ENCODE measurements at regions not wholly inside any gene's neighbourhood (a gene's known extent, or its start where the extent isn't known, plus 50 kb on each side); places are given as distances from the start of the nearest gene placed in this dataset.
"Not testable (repeated sequence)": the region's sequence is repeated elsewhere in the genome, so short reads cannot be mapped to it uniquely, and the experiment has no call there.

DNA sequence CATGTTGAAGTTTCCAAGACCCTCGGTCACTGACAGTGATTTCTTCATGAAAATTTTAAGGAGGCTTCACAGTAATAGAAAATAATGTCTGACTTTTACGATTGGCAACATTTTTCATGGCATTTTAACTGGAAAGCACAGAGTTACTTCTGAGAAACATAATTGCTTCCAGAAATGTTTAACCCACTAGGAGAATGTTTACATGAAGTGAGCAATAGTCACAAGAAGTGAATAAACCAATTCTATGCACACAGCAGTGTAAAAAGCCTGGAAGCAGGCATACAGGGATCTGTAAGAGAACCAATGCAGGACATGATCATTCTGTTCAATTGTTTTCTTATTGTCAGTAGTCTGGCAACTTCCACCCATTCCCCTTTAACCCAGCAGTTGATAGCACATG is 316.2 kb upstream of the CXADR start:
- Mint-ChIP-seq H3K9me3 (peaks cover 24% of the 10 kb centered on the region), H3K4me1 (no peaks in the 10 kb centered on the region), H3K4me3 (no peak overlapping the region), H3K27me3 (no peaks in the 10 kb centered on the region), H3K36me3 (ENCODE audit: low read depth) (no peaks in the 10 kb centered on the region), H3K27ac (no peak overlapping the region)
- DNase-seq (no peak), ATAC-seq (no peak)

GRCh38 chr21:17197996-17198395 is 314.8 kb upstream of the CXADR start:
- Mint-ChIP-seq H3K9me3 (peaks cover 22% of the 10 kb centered on the region), H3K27me3 (no peaks in the 10 kb centered on the region), H3K4me3 (no peak overlapping the region), H3K36me3 (ENCODE audit: low read depth) (no peaks in the 10 kb centered on the region), H3K27ac (no peak overlapping the region), H3K4me1 (no peaks in the 10 kb centered on the region)
- DNase-seq (no peak), ATAC-seq (no peak)

- DNase-seq (no peak), ATAC-seq (no peak)
- Mint-ChIP-seq H3K27me3 (no peaks in the 10 kb centered on the region), H3K27ac (no peak overlapping the region), H3K4me1 (no peaks in the 10 kb centered on the region), H3K36me3 (ENCODE audit: low read depth) (no peaks in the 10 kb centered on the region), H3K4me3 (no peak overlapping the region), H3K9me3 (peaks cover 18% of the 10 kb centered on the region)
These were observed 312.6 kb upstream of the CXADR start for GRCh38 chr21:17200250-17200649.

- no peak overlapping the region for H3K4me3 Mint-ChIP-seq
- ATAC-seq, result no peak
- H3K36me3 Mint-ChIP-seq (ENCODE audit: low read depth), result no peaks in the 10 kb centered on the region
- H3K27me3 Mint-ChIP-seq, result no peaks in the 10 kb centered on the region
- DNase-seq, result no peak
- peaks cover 18% of the 10 kb centered on the region for H3K9me3 Mint-ChIP-seq
- H3K27ac Mint-ChIP-seq, result no peak overlapping the region
- H3K4me1 Mint-ChIP-seq, result no peaks in the 10 kb centered on the region
These were observed 311.0 kb upstream of the CXADR start for GRCh38 chr21:17201741-17202260.

- DNase-seq (no peak), ATAC-seq (no peak)
- no peak overlapping the region for H3K4me3 Mint-ChIP-seq
- peaks cover 6% of the 10 kb centered on the region for H3K9me3 Mint-ChIP-seq
- H3K4me1 Mint-ChIP-seq, result no peaks in the 10 kb centered on the region
- no peaks in the 10 kb centered on the region for H3K36me3 Mint-ChIP-seq (ENCODE audit: low read depth)
- H3K27ac Mint-ChIP-seq, result no peak overlapping the region
- H3K27me3 Mint-ChIP-seq, result no peaks in the 10 kb centered on the region
These were observed 298.0 kb upstream of the CXADR start for GRCh38 chr21:17214801-17215200.

DNA sequence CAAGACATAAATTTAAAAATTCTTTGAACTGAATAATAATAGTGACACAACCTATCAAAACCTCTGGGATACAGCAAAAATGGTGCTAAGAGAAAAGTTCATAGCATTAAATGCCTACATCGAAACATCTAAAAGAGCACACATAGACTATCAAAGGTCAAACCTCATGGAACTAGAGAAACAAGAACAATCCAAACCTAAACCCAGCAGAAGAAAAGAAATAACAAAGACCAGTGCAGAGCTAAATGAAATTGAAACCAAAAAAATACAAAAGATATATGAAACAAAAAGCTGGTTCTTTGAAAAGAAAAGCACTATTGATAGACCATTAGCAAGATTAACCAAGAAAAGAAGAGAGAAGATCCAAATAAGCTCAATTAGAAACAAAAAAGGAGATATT is 293.8 kb upstream of the CXADR start:
- not testable (repeated sequence) for H3K9me3 Mint-ChIP-seq; DNase-seq; H3K4me3 Mint-ChIP-seq; H3K4me1 Mint-ChIP-seq; H3K27ac Mint-ChIP-seq; H3K27me3 Mint-ChIP-seq; ATAC-seq; H3K36me3 Mint-ChIP-seq (ENCODE audit: low read depth)

GRCh38 chr21:17231124-17231523 is 281.7 kb upstream of the CXADR start:
- ATAC-seq (no peak), DNase-seq (no peak)
- no peaks in the 10 kb centered on the region for H3K36me3 Mint-ChIP-seq (ENCODE audit: low read depth)
- H3K9me3 Mint-ChIP-seq, result peaks cover 18% of the 10 kb centered on the region
- H3K27ac Mint-ChIP-seq, result no peak overlapping the region
- H3K4me1 Mint-ChIP-seq, result no peaks in the 10 kb centered on the region
- no peak overlapping the region for H3K4me3 Mint-ChIP-seq
- H3K27me3 Mint-ChIP-seq, result no peaks in the 10 kb centered on the region

DNA sequence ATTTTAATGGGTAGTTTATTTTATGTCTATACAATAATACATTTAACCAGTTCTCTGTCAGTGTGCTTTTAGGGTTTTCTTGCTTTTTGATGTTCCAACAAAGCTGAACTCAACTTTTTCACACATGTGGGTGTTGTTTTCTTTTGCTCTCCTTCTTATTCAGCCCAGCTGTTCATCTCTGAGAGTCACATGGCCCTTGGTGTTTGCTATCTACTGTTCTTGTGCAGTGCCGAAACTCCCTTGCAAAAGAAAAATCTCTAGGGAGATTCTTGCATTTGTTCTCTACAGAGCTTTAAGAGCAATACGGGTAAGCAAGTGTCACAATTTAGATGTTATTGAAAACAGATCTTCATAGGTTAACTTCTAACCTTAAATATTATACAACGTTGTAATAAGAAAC is 281.1 kb upstream of the CXADR start:
- ATAC-seq, result no peak
- Mint-ChIP-seq H3K27ac (no peak overlapping the region), H3K27me3 (no peaks in the 10 kb centered on the region), H3K4me3 (no peak overlapping the region), H3K36me3 (ENCODE audit: low read depth) (no peaks in the 10 kb centered on the region), H3K4me1 (no peaks in the 10 kb centered on the region), H3K9me3 (peaks cover 14% of the 10 kb centered on the region)
- DNase-seq, result no peak

GRCh38 chr21:17238468-17238867 is 274.4 kb upstream of the CXADR start:
- Mint-ChIP-seq H3K9me3 (peaks cover 14% of the 10 kb centered on the region), H3K4me3 (no peak overlapping the region), H3K36me3 (ENCODE audit: low read depth) (no peaks in the 10 kb centered on the region), H3K4me1 (no peaks in the 10 kb centered on the region), H3K27ac (no peak overlapping the region), H3K27me3 (no peaks in the 10 kb centered on the region)
- ATAC-seq (no peak), DNase-seq (no peak)

- Mint-ChIP-seq H3K27me3 (no peaks in the 10 kb centered on the region), H3K27ac (no peak overlapping the region), H3K4me3 (no peak overlapping the region), H3K4me1 (no peaks in the 10 kb centered on the region), H3K36me3 (ENCODE audit: low read depth) (no peaks in the 10 kb centered on the region), H3K9me3 (peaks cover 7% of the 10 kb centered on the region)
- DNase-seq, result no peak
- no peak for ATAC-seq
These were observed 262.0 kb upstream of the CXADR start for GRCh38 chr21:17250778-17251241.

DNA sequence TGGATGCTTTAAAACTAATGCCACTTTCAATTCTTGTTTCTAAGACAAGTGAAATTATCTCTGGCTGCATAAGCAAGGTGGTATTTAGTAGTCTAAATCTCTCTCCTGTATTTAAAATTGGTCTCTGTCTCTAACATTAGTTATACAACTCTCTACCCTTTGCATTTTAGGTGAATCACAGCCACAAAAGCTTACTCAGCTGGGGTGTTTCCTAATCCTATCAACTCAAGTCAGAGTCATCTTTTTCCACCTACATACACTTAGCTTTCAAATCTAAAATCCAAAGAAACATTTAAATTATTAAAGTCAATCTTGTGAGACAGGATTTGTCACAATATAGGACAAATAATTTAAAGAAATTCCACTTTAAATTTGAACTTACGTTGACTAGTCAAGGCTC is 255.1 kb upstream of the CXADR start:
- no peak for ATAC-seq
- Mint-ChIP-seq H3K4me3 (no peak overlapping the region), H3K9me3 (no peaks in the 10 kb centered on the region), H3K4me1 (no peaks in the 10 kb centered on the region), H3K27me3 (no peaks in the 10 kb centered on the region), H3K27ac (no peak overlapping the region), H3K36me3 (ENCODE audit: low read depth) (no peaks in the 10 kb centered on the region)
- DNase-seq, result no peak

- H3K4me1 Mint-ChIP-seq, result no peaks in the 10 kb centered on the region
- no peaks in the 10 kb centered on the region for H3K36me3 Mint-ChIP-seq (ENCODE audit: low read depth)
- H3K9me3 Mint-ChIP-seq, result no peaks in the 10 kb centered on the region
- H3K4me3 Mint-ChIP-seq, result no peak overlapping the region
- ATAC-seq (no peak), DNase-seq (no peak)
- H3K27me3 Mint-ChIP-seq, result no peaks in the 10 kb centered on the region
- H3K27ac Mint-ChIP-seq, result no peak overlapping the region
These were observed 248.7 kb upstream of the CXADR start for GRCh38 chr21:17264182-17264581.

GRCh38 chr21:17269760-17270159 is 243.1 kb upstream of the CXADR start:
- Mint-ChIP-seq H3K4me3 (no peak overlapping the region), H3K4me1 (no peaks in the 10 kb centered on the region), H3K9me3 (no peaks in the 10 kb centered on the region), H3K36me3 (ENCODE audit: low read depth) (no peaks in the 10 kb centered on the region), H3K27ac (no peak overlapping the region), H3K27me3 (no peaks in the 10 kb centered on the region)
- ATAC-seq (no peak), DNase-seq (no peak)

DNA sequence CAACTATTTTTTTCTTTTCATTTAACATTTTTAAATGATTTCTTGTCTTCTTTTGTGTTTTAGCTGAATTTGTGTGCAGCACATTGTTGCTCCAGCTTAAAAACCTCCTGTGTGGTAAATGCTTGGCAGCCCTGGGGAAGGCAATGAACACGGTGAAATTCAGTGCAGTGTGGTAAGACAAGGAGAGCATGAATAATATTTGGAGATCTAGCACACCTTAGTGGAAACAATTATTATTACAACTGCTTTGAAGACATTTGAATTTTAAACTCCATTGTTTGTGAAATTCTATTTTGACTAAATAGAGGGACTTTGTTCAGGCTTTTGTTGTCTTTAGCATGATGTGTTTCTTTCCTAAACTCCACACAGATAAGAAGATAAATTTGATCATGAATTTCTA is 242.6 kb upstream of the CXADR start:
- Mint-ChIP-seq H3K4me1 (no peaks in the 10 kb centered on the region), H3K27me3 (no peaks in the 10 kb centered on the region), H3K27ac (no peak overlapping the region), H3K36me3 (ENCODE audit: low read depth) (no peaks in the 10 kb centered on the region), H3K4me3 (no peak overlapping the region), H3K9me3 (no peaks in the 10 kb centered on the region)
- no peak for ATAC-seq
- DNase-seq, result no peak

GRCh38 chr21:17279663-17280062 is 233.2 kb upstream of the CXADR start:
- no peak for DNase-seq
- Mint-ChIP-seq H3K4me1 (no peaks in the 10 kb centered on the region), H3K27ac (no peak overlapping the region), H3K4me3 (no peak overlapping the region), H3K27me3 (no peaks in the 10 kb centered on the region), H3K9me3 (peaks cover 29% of the 10 kb centered on the region), H3K36me3 (ENCODE audit: low read depth) (no peaks in the 10 kb centered on the region)
- ATAC-seq, result no peak

- H3K27ac Mint-ChIP-seq; ATAC-seq; H3K4me1 Mint-ChIP-seq; DNase-seq; H3K27me3 Mint-ChIP-seq; H3K4me3 Mint-ChIP-seq; H3K36me3 Mint-ChIP-seq (ENCODE audit: low read depth): not testable (repeated sequence)
- peaks cover 10% of the 10 kb centered on the region for H3K9me3 Mint-ChIP-seq
These were observed 219.8 kb upstream of the CXADR start for GRCh38 chr21:17293016-17293562.

All from activated naive CD8-positive, alpha-beta T cell treated with anti-CD3 and anti-CD28 coated beads, Interleukin-2, amount 50 U/mL, for 24 hours (primary cell).